ENCODE measurements at regions not wholly inside any gene's neighbourhood (a gene's known extent, or its start where the extent isn't known, plus 50 kb on each side); places are given as distances from the start of the nearest gene placed in this dataset.

DNA sequence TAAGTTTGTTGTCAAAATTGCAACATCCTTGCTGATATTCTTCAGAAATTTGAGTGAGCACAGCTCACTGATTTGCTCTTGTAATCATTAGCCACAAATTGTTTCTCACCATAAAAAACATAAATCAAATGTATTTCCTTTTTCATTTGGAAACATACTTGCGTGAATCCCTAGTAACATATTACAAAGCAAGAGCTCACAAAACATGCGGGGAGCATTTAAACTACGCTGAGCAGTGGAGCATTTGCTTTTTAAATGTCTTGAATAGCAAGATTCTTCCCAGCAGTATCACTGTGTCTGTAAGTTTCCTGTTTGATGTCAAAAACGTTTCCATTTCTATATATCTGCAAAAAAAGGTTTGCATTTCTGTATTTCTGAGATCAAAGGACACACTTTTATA lies 788.3 kb upstream of the SALL3 start:
- H3K9me3 ChIP-seq (ENCODE audit: low read length) = no peaks in the 10 kb centered on the region
- in situ Hi-C loops (cut with HindIII; ENCODE audit: extremely low pct_ligation_motif_present, low pct_unique_long_range_greater_than_20kb) = no loop called here
- CTCF ChIA-PET (ENCODE audit: low intra/inter-chr PET ratio, low total read pairs) = no interaction called here
- intact Hi-C loops (cut with micrococcal nuclease; ENCODE audit: unreplicated experiment) = no loop called here
- POLR2A ChIA-PET = no interaction called here
- no peaks in the 10 kb centered on the region for H3K4me1 ChIP-seq (ENCODE audit: insufficient read depth, low read length)
- H3K27me3 ChIP-seq (ENCODE audit: control insufficient read depth in 1 of 2, insufficient read depth in 2 of 2, low read length in 2 of 2) = no peaks in the 10 kb centered on the region; a peak in 3 of 5 replicates
- no peak overlapping the region for H3K4me2 ChIP-seq (ENCODE audit: low read depth, low read length)
- no TSS peak for BruUV-seq (replicated peaks)
- DNase-seq (ENCODE audit: low spot score) = no peak
- H4K20me1 ChIP-seq (ENCODE audit: insufficient read depth, low read length) = no peaks in the 10 kb centered on the region
- H3K4me3 ChIP-seq (replicated peaks in 1 of 3; ENCODE audit: insufficient read depth in 1 of 3, low read depth in 2 of 3, low read length in 3 of 3) = no peak overlapping the region
- H3K36me3 ChIP-seq (replicated peaks in 1 of 2; ENCODE audit: control insufficient read depth in 1 of 2, insufficient read depth in 2 of 2, low read length in 2 of 2) = no peaks in the 10 kb centered on the region
- H3K79me2 ChIP-seq (ENCODE audit: insufficient read depth, low read length) = no peaks in the 10 kb centered on the region
- H3K9ac ChIP-seq (ENCODE audit: insufficient read depth, low read depth, low read length) = no peak overlapping the region
- no peak for FAIRE-seq
- TF ChIP-seq RBM39 (IDR thresholded peaks at IDR 0.05; ENCODE audit: low read depth, low read length, poor library complexity, severe bottlenecking) (no peak), ZNF614 (CRISPR knock-in tag; IDR thresholded peaks at IDR 0.05; ENCODE audit: borderline replicate concordance) (no peak), SRSF9 (IDR thresholded peaks at IDR 0.05; ENCODE audit: borderline replicate concordance, insufficient read depth, low read depth, low read length, poor library complexity, severe bottlenecking) (no peak), ZNF564 (CRISPR knock-in tag; IDR thresholded peaks at IDR 0.05) (no peak), ZBTB3 (CRISPR knock-in tag; IDR thresholded peaks at IDR 0.05; ENCODE audit: borderline replicate concordance, low read depth) (no peak), RARA (CRISPR knock-in tag; IDR thresholded peaks at IDR 0.05) (no peak), ZFP1 (CRISPR knock-in tag; IDR thresholded peaks at IDR 0.05) (no peak), ZNF792 (CRISPR knock-in tag; IDR thresholded peaks at IDR 0.05) (no peak), PAWR (CRISPR knock-in tag; IDR thresholded peaks at IDR 0.05; ENCODE audit: borderline replicate concordance) (no peak), JUNB (CRISPR knock-in tag; IDR thresholded peaks at IDR 0.05; ENCODE audit: borderline replicate concordance) (no peak)
- TF ChIP-seq, protein P1, sequence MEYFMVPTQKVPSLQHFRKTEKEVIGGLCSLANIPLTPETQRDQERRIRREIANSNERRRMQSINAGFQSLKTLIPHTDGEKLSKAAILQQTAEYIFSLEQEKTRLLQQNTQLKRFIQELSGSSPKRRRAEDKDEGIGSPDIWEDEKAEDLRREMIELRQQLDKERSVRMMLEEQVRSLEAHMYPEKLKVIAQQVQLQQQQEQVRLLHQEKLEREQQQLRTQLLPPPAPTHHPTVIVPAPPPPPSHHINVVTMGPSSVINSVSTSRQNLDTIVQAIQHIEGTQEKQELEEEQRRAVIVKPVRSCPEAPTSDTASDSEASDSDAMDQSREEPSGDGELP (IDR thresholded peaks at IDR 0.05; ENCODE audit: borderline replicate concordance, low read depth) = no peak
- TF ChIP-seq, protein P2, sequence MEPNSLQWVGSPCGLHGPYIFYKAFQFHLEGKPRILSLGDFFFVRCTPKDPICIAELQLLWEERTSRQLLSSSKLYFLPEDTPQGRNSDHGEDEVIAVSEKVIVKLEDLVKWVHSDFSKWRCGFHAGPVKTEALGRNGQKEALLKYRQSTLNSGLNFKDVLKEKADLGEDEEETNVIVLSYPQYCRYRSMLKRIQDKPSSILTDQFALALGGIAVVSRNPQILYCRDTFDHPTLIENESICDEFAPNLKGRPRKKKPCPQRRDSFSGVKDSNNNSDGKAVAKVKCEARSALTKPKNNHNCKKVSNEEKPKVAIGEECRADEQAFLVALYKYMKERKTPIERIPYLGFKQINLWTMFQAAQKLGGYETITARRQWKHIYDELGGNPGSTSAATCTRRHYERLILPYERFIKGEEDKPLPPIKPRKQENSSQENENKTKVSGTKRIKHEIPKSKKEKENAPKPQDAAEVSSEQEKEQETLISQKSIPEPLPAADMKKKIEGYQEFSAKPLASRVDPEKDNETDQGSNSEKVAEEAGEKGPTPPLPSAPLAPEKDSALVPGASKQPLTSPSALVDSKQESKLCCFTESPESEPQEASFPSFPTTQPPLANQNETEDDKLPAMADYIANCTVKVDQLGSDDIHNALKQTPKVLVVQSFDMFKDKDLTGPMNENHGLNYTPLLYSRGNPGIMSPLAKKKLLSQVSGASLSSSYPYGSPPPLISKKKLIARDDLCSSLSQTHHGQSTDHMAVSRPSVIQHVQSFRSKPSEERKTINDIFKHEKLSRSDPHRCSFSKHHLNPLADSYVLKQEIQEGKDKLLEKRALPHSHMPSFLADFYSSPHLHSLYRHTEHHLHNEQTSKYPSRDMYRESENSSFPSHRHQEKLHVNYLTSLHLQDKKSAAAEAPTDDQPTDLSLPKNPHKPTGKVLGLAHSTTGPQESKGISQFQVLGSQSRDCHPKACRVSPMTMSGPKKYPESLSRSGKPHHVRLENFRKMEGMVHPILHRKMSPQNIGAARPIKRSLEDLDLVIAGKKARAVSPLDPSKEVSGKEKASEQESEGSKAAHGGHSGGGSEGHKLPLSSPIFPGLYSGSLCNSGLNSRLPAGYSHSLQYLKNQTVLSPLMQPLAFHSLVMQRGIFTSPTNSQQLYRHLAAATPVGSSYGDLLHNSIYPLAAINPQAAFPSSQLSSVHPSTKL (CRISPR knock-in tag; IDR thresholded peaks at IDR 0.05) = no peak
- TF ChIP-seq, protein P3, sequence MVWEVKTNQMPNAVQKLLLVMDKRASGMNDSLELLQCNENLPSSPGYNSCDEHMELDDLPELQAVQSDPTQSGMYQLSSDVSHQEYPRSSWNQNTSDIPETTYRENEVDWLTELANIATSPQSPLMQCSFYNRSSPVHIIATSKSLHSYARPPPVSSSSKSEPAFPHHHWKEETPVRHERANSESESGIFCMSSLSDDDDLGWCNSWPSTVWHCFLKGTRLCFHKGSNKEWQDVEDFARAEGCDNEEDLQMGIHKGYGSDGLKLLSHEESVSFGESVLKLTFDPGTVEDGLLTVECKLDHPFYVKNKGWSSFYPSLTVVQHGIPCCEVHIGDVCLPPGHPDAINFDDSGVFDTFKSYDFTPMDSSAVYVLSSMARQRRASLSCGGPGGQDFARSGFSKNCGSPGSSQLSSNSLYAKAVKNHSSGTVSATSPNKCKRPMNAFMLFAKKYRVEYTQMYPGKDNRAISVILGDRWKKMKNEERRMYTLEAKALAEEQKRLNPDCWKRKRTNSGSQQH (CRISPR knock-in tag; IDR thresholded peaks at IDR 0.05; ENCODE audit: low read depth) = no peak
- TF ChIP-seq, protein P4, sequence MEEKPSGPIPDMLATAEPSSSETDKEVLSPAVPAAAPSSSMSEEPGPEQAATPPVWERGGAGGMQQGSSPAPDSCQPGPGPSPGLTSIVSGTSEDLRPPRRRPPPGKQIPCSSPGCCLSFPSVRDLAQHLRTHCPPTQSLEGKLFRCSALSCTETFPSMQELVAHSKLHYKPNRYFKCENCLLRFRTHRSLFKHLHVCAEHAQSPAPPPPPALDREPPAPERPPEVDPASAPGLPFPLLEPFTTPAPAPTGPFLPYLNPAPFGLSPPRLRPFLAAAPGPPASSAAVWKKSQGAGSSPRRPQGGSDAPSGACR (CRISPR knock-in tag; IDR thresholded peaks at IDR 0.05) = no peak
- H2AFZ ChIP-seq (ENCODE audit: low read length) = no peak overlapping the region
- WGBS (ENCODE audit: low lambda C conversion rate) = 1% methylated on average over 4 of the region's 4 CpGs
- ATAC-seq = no peak
- H3K27ac ChIP-seq (ENCODE audit: extremely low read length, insufficient read depth, low read length) = no peak overlapping the region

Data from HepG2 (cell line).